ENCODE measurements at regions not wholly inside any gene's neighbourhood (a gene's known extent, or its start where the extent isn't known, plus 50 kb on each side); places are given as distances from the start of the nearest gene placed in this dataset.

- no peaks in the 10 kb centered on the region for H3K27me3 ChIP-seq (ENCODE audit: insufficient read depth, low read length)
- H3K9me3 ChIP-seq (ENCODE audit: control insufficient read depth in 1 of 2, low read length in 2 of 2): no peaks in the 10 kb centered on the region
- H3K4me3 ChIP-seq (ENCODE audit: low read length in 2 of 2): no peak overlapping the region
- Mint-ChIP-seq H3K27me3 (peaks cover 0 to 12% of the 10 kb centered on the region in 2 donors), H3K27ac (no peak overlapping the region), H3K36me3 (no peaks in the 10 kb centered on the region), H3K9me3 (no peaks in the 10 kb centered on the region), H3K4me3 (no peak overlapping the region), H3K4me1 (no peaks in the 10 kb centered on the region)
- H3K36me3 ChIP-seq (ENCODE audit: insufficient read depth, low read length): no peaks in the 10 kb centered on the region
- POLR2A ChIA-PET (ENCODE audit: partially characterized antibody): no interaction called here
- H3K27ac ChIP-seq (ENCODE audit: low read depth, low read length): no peak overlapping the region
- CTCF ChIA-PET (ENCODE audit: partially characterized antibody): interaction anchor here (1.0 kb wide), 1 partner anchor 12 kb away, joined by 3 read pairs; no protein-coding TSS in a partner anchor
- intact Hi-C loops (cut with micrococcal nuclease): no loop called here
- DNase-seq: no peak
- no peaks in the 10 kb centered on the region for H3K4me1 ChIP-seq (ENCODE audit: insufficient read depth, low read length)
Observed at GRCh38 chr20:59469267-59470252, 134.8 kb upstream of the PHACTR3 start.

- H3K27ac ChIP-seq (ENCODE audit: low read depth, low read length): no peak overlapping the region
- H3K4me1 ChIP-seq (ENCODE audit: insufficient read depth, low read length): no peaks in the 10 kb centered on the region
- no peaks in the 10 kb centered on the region for H3K27me3 ChIP-seq (ENCODE audit: insufficient read depth, low read length)
- Mint-ChIP-seq H3K27ac (no peak overlapping the region), H3K27me3 (peaks cover 3 to 12% of the 10 kb centered on the region in 2 donors), H3K4me1 (no peaks in the 10 kb centered on the region), H3K9me3 (no peaks in the 10 kb centered on the region), H3K36me3 (no peaks in the 10 kb centered on the region), H3K4me3 (no peak overlapping the region)
- no peaks in the 10 kb centered on the region for H3K9me3 ChIP-seq (ENCODE audit: control insufficient read depth in 1 of 2, low read length in 2 of 2)
- DNase-seq: peak in 1 of 5 donors; percentile 43
- CTCF ChIA-PET (ENCODE audit: partially characterized antibody): no interaction called here
- H3K4me3 ChIP-seq (ENCODE audit: low read length in 2 of 2): no peak overlapping the region
- no peaks in the 10 kb centered on the region for H3K36me3 ChIP-seq (ENCODE audit: insufficient read depth, low read length)
- intact Hi-C loops (cut with micrococcal nuclease): no loop called here
- POLR2A ChIA-PET (ENCODE audit: partially characterized antibody): no interaction called here
Observed at GRCh38 chr20:59470521-59470920, 133.8 kb upstream of the PHACTR3 start.

GRCh38 chr20:59471653-59472421 is 132.5 kb upstream of the PHACTR3 start:
- Mint-ChIP-seq H3K36me3 (no peaks in the 10 kb centered on the region), H3K4me1 (no peaks in the 10 kb centered on the region), H3K27ac (no peak overlapping the region), H3K9me3 (no peaks in the 10 kb centered on the region), H3K27me3 (peaks cover 3 to 12% of the 10 kb centered on the region in 2 donors), H3K4me3 (no peak overlapping the region)
- H3K4me1 ChIP-seq (ENCODE audit: insufficient read depth, low read length): no peaks in the 10 kb centered on the region
- DNase-seq: no peak
- no peaks in the 10 kb centered on the region for H3K36me3 ChIP-seq (ENCODE audit: insufficient read depth, low read length)
- H3K27ac ChIP-seq (ENCODE audit: low read depth, low read length): no peak overlapping the region
- no peaks in the 10 kb centered on the region for H3K9me3 ChIP-seq (ENCODE audit: control insufficient read depth in 1 of 2, low read length in 2 of 2)
- H3K27me3 ChIP-seq (ENCODE audit: insufficient read depth, low read length): no peaks in the 10 kb centered on the region
- H3K4me3 ChIP-seq (ENCODE audit: low read length in 2 of 2): no peak overlapping the region
- POLR2A ChIA-PET (ENCODE audit: partially characterized antibody): no interaction called here
- intact Hi-C loops (cut with micrococcal nuclease): no loop called here
- CTCF ChIA-PET (ENCODE audit: partially characterized antibody): interaction anchor here (1.2 kb wide), 1 partner anchor 8 kb away, joined by 3 read pairs; no protein-coding TSS in a partner anchor

GRCh38 chr20:59473742-59474141 is 130.6 kb upstream of the PHACTR3 start:
- Histone ChIP-seq H3K27ac (ENCODE audit: low read depth, low read length) (no peak overlapping the region), H3K27me3 (ENCODE audit: insufficient read depth, low read length) (no peaks in the 10 kb centered on the region), H3K9me3 (ENCODE audit: control insufficient read depth in 1 of 2, low read length in 2 of 2) (no peaks in the 10 kb centered on the region), H3K4me1 (ENCODE audit: insufficient read depth, low read length) (no peaks in the 10 kb centered on the region), H3K36me3 (ENCODE audit: insufficient read depth, low read length) (no peaks in the 10 kb centered on the region), H3K4me3 (ENCODE audit: low read length in 2 of 2) (no peak overlapping the region)
- Mint-ChIP-seq H3K27me3 (peaks cover 5 to 12% of the 10 kb centered on the region in 2 donors), H3K4me1 (no peaks in the 10 kb centered on the region), H3K4me3 (no peak overlapping the region), H3K9me3 (no peaks in the 10 kb centered on the region), H3K36me3 (no peaks in the 10 kb centered on the region), H3K27ac (no peak overlapping the region)
- no peak for DNase-seq
- intact Hi-C loops (cut with micrococcal nuclease): no loop called here
- CTCF ChIA-PET (ENCODE audit: partially characterized antibody): interaction anchor here (0.9 kb wide), 1 partner anchor 22 kb away, joined by 4 read pairs; no protein-coding TSS in a partner anchor
- POLR2A ChIA-PET (ENCODE audit: partially characterized antibody): no interaction called here

GRCh38 chr20:59481067-59481466 is 123.3 kb upstream of the PHACTR3 start:
- Histone ChIP-seq H3K36me3 (ENCODE audit: insufficient read depth, low read length) (no peaks in the 10 kb centered on the region), H3K4me1 (ENCODE audit: insufficient read depth, low read length) (no peaks in the 10 kb centered on the region), H3K9me3 (ENCODE audit: control insufficient read depth in 1 of 2, low read length in 2 of 2) (no peaks in the 10 kb centered on the region), H3K4me3 (ENCODE audit: low read length in 2 of 2) (no peak overlapping the region), H3K27me3 (ENCODE audit: insufficient read depth, low read length) (no peaks in the 10 kb centered on the region), H3K27ac (ENCODE audit: low read depth, low read length) (no peak overlapping the region)
- DNase-seq: no peak
- Mint-ChIP-seq H3K27ac (no peak overlapping the region), H3K4me1 (no peaks in the 10 kb centered on the region), H3K9me3 (no peaks in the 10 kb centered on the region), H3K36me3 (no peaks in the 10 kb centered on the region), H3K4me3 (no peak overlapping the region), H3K27me3 (peaks cover 10 to 24% of the 10 kb centered on the region in 2 donors)
- ChIA-PET CTCF (ENCODE audit: partially characterized antibody) (interaction anchor here (1.7 kb wide), 1 partner anchor 14 kb away, joined by 5 read pairs; no protein-coding TSS in a partner anchor), POLR2A (ENCODE audit: partially characterized antibody) (no interaction called here)
- intact Hi-C loops (cut with micrococcal nuclease): no loop called here

GRCh38 chr20:59481477-59482018 is 122.8 kb upstream of the PHACTR3 start:
- no peak overlapping the region for H3K27ac Mint-ChIP-seq
- CTCF ChIA-PET (ENCODE audit: partially characterized antibody): interaction anchor here (1.7 kb wide), 1 partner anchor 14 kb away, joined by 5 read pairs; no protein-coding TSS in a partner anchor

More at GRCh38 chr20:59481477-59482018, 122.8 kb upstream of the PHACTR3 start:
- Mint-ChIP-seq H3K27me3 (peaks cover 10 to 24% of the 10 kb centered on the region in 2 donors), H3K9me3 (no peaks in the 10 kb centered on the region), H3K36me3 (no peaks in the 10 kb centered on the region), H3K4me1 (no peaks in the 10 kb centered on the region), H3K4me3 (no peak overlapping the region)
- intact Hi-C loops (cut with micrococcal nuclease): no loop called here
- Histone ChIP-seq H3K27ac (ENCODE audit: low read depth, low read length) (no peak overlapping the region), H3K27me3 (ENCODE audit: insufficient read depth, low read length) (no peaks in the 10 kb centered on the region), H3K36me3 (ENCODE audit: insufficient read depth, low read length) (no peaks in the 10 kb centered on the region), H3K4me1 (ENCODE audit: insufficient read depth, low read length) (no peaks in the 10 kb centered on the region), H3K4me3 (ENCODE audit: low read length in 2 of 2) (no peak overlapping the region), H3K9me3 (ENCODE audit: control insufficient read depth in 1 of 2, low read length in 2 of 2) (no peaks in the 10 kb centered on the region)
- POLR2A ChIA-PET (ENCODE audit: partially characterized antibody): no interaction called here
- no peak for DNase-seq

Measured in CD4-positive, alpha-beta memory T cell (primary cell).